HG03108 (cell line): ENCODE measurements at regions not wholly inside any gene's neighbourhood (a gene's known extent, or its start where the extent isn't known, plus 50 kb on each side); places are given as distances from the start of the nearest gene placed in this dataset.

Source experiments
- ATAC-seq: cut with Tn5 transposase; IDR thresholded peaks from one replicate; pipeline ENCODE4 v1.9.1; 2021; ENCODE audit warnings: moderate library complexity; ENCODE audit not compliant: unreplicated experiment

GRCh38 chr5:19406576-19407365 is 581.2 kb downstream of the CDH18 start:
- ATAC-seq = no peak

DNA sequence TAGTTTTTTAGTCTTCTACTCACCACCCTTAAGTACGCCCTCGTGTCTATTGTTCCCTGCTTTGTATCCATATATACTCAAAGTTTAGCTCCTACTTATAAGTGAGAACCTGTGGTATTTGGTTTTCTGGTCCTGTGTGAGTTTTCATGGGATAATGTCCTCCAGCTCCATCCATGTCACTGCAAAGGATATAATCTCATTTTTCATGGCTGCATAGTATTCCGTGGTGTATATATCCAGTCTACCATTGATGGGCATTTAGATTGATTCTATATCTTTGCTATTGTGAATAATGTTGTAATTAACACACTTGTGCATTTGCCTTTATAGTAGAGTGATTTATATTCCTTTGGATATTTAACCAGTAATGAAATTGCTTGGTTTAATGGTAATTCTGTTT is 579.9 kb downstream of the CDH18 start:
- no peak for ATAC-seq

GRCh38 chr5:19411936-19412335 is 576.1 kb downstream of the CDH18 start:
- no peak for ATAC-seq
